HG02798 (cell line): ENCODE measurements at regions not wholly inside any gene's neighbourhood (a gene's known extent, or its start where the extent isn't known, plus 50 kb on each side); places are given as distances from the start of the nearest gene placed in this dataset.
A peak's percentile ranks its signal among the peaks of the same experiment; 100 is the strongest.
"Not testable (repeated sequence)": the region's sequence is repeated elsewhere in the genome, so short reads cannot be mapped to it uniquely, and the experiment has no call there.

Experiments used
- ATAC-seq: cut with Tn5 transposase; IDR thresholded peaks from one replicate; pipeline ENCODE4 v1.9.1; 2021; ENCODE audit warnings: mild to moderate bottlenecking; ENCODE audit not compliant: unreplicated experiment, poor library complexity

- no peak for ATAC-seq
Observed at GRCh38 chr2:167608487-167608886, 638.9 kb downstream of the STK39 start.

GRCh38 chr2:167607731-167608130, 639.7 kb downstream of the STK39 start:
- ATAC-seq, result no peak

- ATAC-seq, result no peak
Observed at GRCh38 chr2:167607211-167607610, 640.2 kb downstream of the STK39 start.

- no peak for ATAC-seq
Observed at GRCh38 chr2:167602122-167602521, 645.3 kb downstream of the STK39 start.

- no peak for ATAC-seq
Observed at GRCh38 chr2:167599219-167599618, 648.2 kb downstream of the STK39 start.

GRCh38 chr2:167595839-167596471, 651.4 kb downstream of the STK39 start:
- ATAC-seq, result peak; percentile 75

GRCh38 chr2:167595021-167595420, 652.4 kb downstream of the STK39 start:
- ATAC-seq, result no peak

GRCh38 chr2:167592441-167592840, 655.0 kb downstream of the STK39 start:
- no peak for ATAC-seq

- ATAC-seq, result no peak
Observed at GRCh38 chr2:167582619-167583018, 664.8 kb downstream of the STK39 start.

GRCh38 chr2:167581961-167582574, 665.3 kb downstream of the STK39 start:
- ATAC-seq, result no peak

GRCh38 chr2:167579826-167580225, 667.6 kb downstream of the STK39 start:
- ATAC-seq, result no peak

- no peak for ATAC-seq
Observed at GRCh38 chr2:167575276-167575675, 672.1 kb downstream of the STK39 start.

- no peak for ATAC-seq
Observed at GRCh38 chr2:167572883-167573619, 674.3 kb downstream of the STK39 start.

GRCh38 chr2:167570370-167570769, 677.0 kb downstream of the STK39 start:
- ATAC-seq, result no peak

- ATAC-seq, result not testable (repeated sequence)
Observed at GRCh38 chr2:167563885-167564619, 675.8 kb downstream of the XIRP2 start.

- not testable (repeated sequence) for ATAC-seq
Observed at GRCh38 chr2:167558272-167558991, 670.2 kb downstream of the XIRP2 start.

- ATAC-seq, result no peak
Observed at GRCh38 chr2:167555098-167555720, 666.9 kb downstream of the XIRP2 start.

- ATAC-seq, result no peak
Observed at GRCh38 chr2:167553635-167554034, 665.4 kb downstream of the XIRP2 start.

- no peak for ATAC-seq
Observed at GRCh38 chr2:167551416-167551815, 663.1 kb downstream of the XIRP2 start.

- no peak for ATAC-seq
Observed at GRCh38 chr2:167550448-167550847, 662.2 kb downstream of the XIRP2 start.
